H1 (cell line): ENCODE measurements at regions not wholly inside any gene's neighbourhood (a gene's known extent, or its start where the extent isn't known, plus 50 kb on each side); places are given as distances from the start of the nearest gene placed in this dataset.
"Not testable (repeated sequence)": the region's sequence is repeated elsewhere in the genome, so short reads cannot be mapped to it uniquely, and the experiment has no call there.

Experiments
- CTCF ChIA-PET: fragments of 300-600 bp; sonication (Branson Sonifier 250); formaldehyde crosslinking; loops from one replicate; lab custom pipeline; 2021; ENCODE audit not compliant: partially characterized antibody; lab: Charles Lee
- POLR2A ChIA-PET: fragments of 300-600 bp; sonication (Branson Sonifier 250); formaldehyde crosslinking; loops from one replicate; lab custom pipeline; 2021; ENCODE audit warnings: inconsistent platforms; ENCODE audit not compliant: partially characterized antibody; lab: Charles Lee
- DNase-seq, 2 experiments: peaks; one replicate each; pipeline versions ENCODE4 v3.0.0 to v3.0.0-alpha.2; 2010 to 2022; ENCODE audit warnings: low spot score in 2 of 2, low read depth in 1 of 2, mixed read lengths in 1 of 2
- FAIRE-seq: peaks from 2 replicates; lab custom pipeline; 2011; peaks lifted over from hg19 to GRCh38; lab: Jason Lieb, UNC
- H2AFZ ChIP-seq: 2 replicates; pipeline ENCODE4 v1.8.1; 2012; ENCODE audit warnings: low read length, inconsistent platforms
- H2AK5ac ChIP-seq: 2 replicates; pipeline ENCODE4 v1.6.1; 2013; ENCODE audit warnings: low read depth, low read length
- H2BK120ac ChIP-seq: replicated peaks from 2 replicates; pipeline ENCODE3; 2013; ENCODE audit warnings: low read depth, low read length, inconsistent platforms
- H2BK12ac ChIP-seq: 2 replicates; pipeline ENCODE4 v1.6.1; 2013; ENCODE audit warnings: low read depth, low read length
- H2BK15ac ChIP-seq: 2 replicates; pipeline ENCODE4 v1.6.1; 2013; ENCODE audit warnings: low read length
- H2BK20ac ChIP-seq: 2 replicates; pipeline ENCODE4 v1.6.1; 2013; ENCODE audit warnings: low read length
- H2BK5ac ChIP-seq: 2 replicates; pipeline ENCODE4 v1.6.1; 2013; ENCODE audit warnings: low read depth, low read length
- H3K14ac ChIP-seq: 2 replicates; pipeline ENCODE4 v1.6.1; 2013; ENCODE audit warnings: inconsistent platforms; ENCODE audit not compliant: insufficient read length
- H3K18ac ChIP-seq: 2 replicates; pipeline ENCODE4 v1.6.1; 2013; ENCODE audit warnings: low read length; ENCODE audit errors: extremely low read depth
- H3K23ac ChIP-seq: 2 replicates; pipeline ENCODE4 v1.6.1; 2013; ENCODE audit warnings: inconsistent platforms; ENCODE audit not compliant: insufficient read length
- H3K23me2 ChIP-seq: 2 replicates; pipeline ENCODE4 v1.6.1; 2013; ENCODE audit warnings: low read depth, low read length
- H3K27ac ChIP-seq: 2 replicates; pipeline ENCODE4 v1.6.1; 2011; ENCODE audit warnings: low read depth, low read length, inconsistent platforms
- H3K27me3 ChIP-seq, 4 experiments: replicated peaks in 1 of 4; 1 replicate in 1 of 4; 2 replicates in 3 of 4; pipeline versions ENCODE4 v1.6.1 to v1.8.1; 2011 to 2013; ENCODE audit warnings: low read length in 3 of 4, mild to moderate bottlenecking in 3 of 4, inconsistent platforms in 2 of 4, mixed read lengths in 2 of 4, moderate library complexity in 1 of 4; ENCODE audit not compliant: control insufficient read depth in 3 of 4, insufficient read depth in 3 of 4; ENCODE audit errors: extremely low read depth in 1 of 4
- H3K36me3 ChIP-seq, 4 experiments: 2 replicates each; pipeline versions ENCODE4 v1.6.1 to v1.8.1; 2011 to 2013; ENCODE audit warnings: mild to moderate bottlenecking in 4 of 4, low read length in 3 of 4, moderate library complexity in 2 of 4, control low read depth in 1 of 4, inconsistent platforms in 1 of 4; ENCODE audit not compliant: insufficient read depth in 4 of 4, control insufficient read depth in 2 of 4
- H3K4ac ChIP-seq: replicated peaks from 2 replicates; pipeline ENCODE3; 2013; ENCODE audit warnings: low read length, low read depth, mixed read lengths, inconsistent platforms; ENCODE audit not compliant: insufficient read length
- H3K4me1 ChIP-seq, 4 experiments: replicated peaks in 1 of 4; 1 replicate in 1 of 4; 2 replicates in 3 of 4; pipeline versions ENCODE4 v1.6.1 to v1.8.1; 2011 to 2013; ENCODE audit warnings: low read length in 3 of 4, inconsistent platforms in 2 of 4, mixed read lengths in 1 of 4; ENCODE audit not compliant: insufficient read depth in 4 of 4, control insufficient read depth in 3 of 4
- H3K4me2 ChIP-seq, 2 experiments: 2 replicates each; pipeline versions ENCODE4 v1.6.1 to v1.8.1; 2011 to 2013; ENCODE audit warnings: low read depth in 2 of 2, low read length in 2 of 2, control low read depth in 1 of 2, inconsistent platforms in 1 of 2, mild to moderate bottlenecking in 1 of 2; ENCODE audit not compliant: insufficient read depth in 1 of 2
- H3K4me3 ChIP-seq, 4 experiments: fragments of 200-600, 300-600 bp in 1 of 4; sonication (generic), shearing (Covaris generic), sonication (Bioruptor Twin) in 1 of 4; 2 replicates each; pipeline versions ENCODE4 v1.5.1 to v1.8.1; 2011 to 2016; ENCODE audit warnings: low read length in 4 of 4, low read depth in 3 of 4, control low read depth in 2 of 4, inconsistent platforms in 2 of 4, mild to moderate bottlenecking in 2 of 4, mixed read lengths in 1 of 4, moderate library complexity in 1 of 4; ENCODE audit not compliant: insufficient read depth in 2 of 4; ENCODE audit errors: extremely low read depth in 1 of 4
- H3K56ac ChIP-seq: replicated peaks from 2 replicates; pipeline ENCODE3; 2013; ENCODE audit warnings: low read depth, mild to moderate bottlenecking, mixed read lengths, low read length, inconsistent platforms; ENCODE audit not compliant: insufficient read length
- H3K79me1 ChIP-seq: 2 replicates; pipeline ENCODE4 v1.6.1; 2013; ENCODE audit warnings: low read depth, low read length, control low read depth
- H3K79me2 ChIP-seq, 2 experiments: 2 replicates each; pipeline versions ENCODE4 v1.6.1 to v1.8.1; 2012 to 2013; ENCODE audit warnings: low read length in 2 of 2, mild to moderate bottlenecking in 2 of 2, inconsistent platforms in 1 of 2; ENCODE audit not compliant: insufficient read depth in 2 of 2, control insufficient read depth in 1 of 2
- H3K9ac ChIP-seq, 4 experiments: replicated peaks in 1 of 4; 1 replicate in 1 of 4; 2 replicates in 3 of 4; pipeline versions ENCODE4 v1.6.1 to v1.8.1; 2011 to 2013; ENCODE audit warnings: low read depth in 3 of 4, low read length in 3 of 4, control low read depth in 2 of 4, mild to moderate bottlenecking in 2 of 4, moderate library complexity in 2 of 4, inconsistent platforms in 1 of 4; ENCODE audit errors: extremely low read depth in 1 of 4
- H3K9me3 ChIP-seq, 2 experiments: 2 replicates each; pipeline versions ENCODE4 v1.6.1 to v1.8.1; 2012 to 2013; ENCODE audit warnings: mild to moderate bottlenecking in 2 of 2, moderate library complexity in 2 of 2, control low read depth in 1 of 2, inconsistent platforms in 1 of 2, low read depth in 1 of 2, low read length in 1 of 2, mixed read lengths in 1 of 2; ENCODE audit not compliant: insufficient read depth in 2 of 2
- H4K20me1 ChIP-seq, 2 experiments: replicated peaks in 1 of 2; 2 replicates each; pipeline versions ENCODE3 to v1.8.1; 2011 to 2013; ENCODE audit warnings: inconsistent platforms in 2 of 2, low read length in 2 of 2, mild to moderate bottlenecking in 1 of 2; ENCODE audit not compliant: insufficient read depth in 2 of 2, control insufficient read depth in 1 of 2
- H4K5ac ChIP-seq: 2 replicates; pipeline ENCODE4 v1.6.1; 2013; ENCODE audit warnings: low read length, low read depth, mixed read lengths, inconsistent platforms; ENCODE audit not compliant: insufficient read length
- H4K8ac ChIP-seq: 2 replicates; pipeline ENCODE4 v1.8.0; 2013; ENCODE audit warnings: mild to moderate bottlenecking, moderate library complexity, low read length, inconsistent platforms; ENCODE audit not compliant: insufficient read depth; ENCODE audit errors: extremely low read depth
- H4K91ac ChIP-seq: replicated peaks from 2 replicates; pipeline ENCODE3; 2013; ENCODE audit warnings: low read length, mixed read lengths, inconsistent platforms; ENCODE audit not compliant: insufficient read length
- HDAC2 ChIP-seq, 2 experiments: fragments of 300-600 bp in 1 of 2; sonication (generic) in 1 of 2; IDR thresholded peaks; 2 replicates each; pipeline ENCODE4 v1.6.1; 2011 to 2012; ENCODE audit warnings: low read depth in 2 of 2, low read length in 2 of 2, mild to moderate bottlenecking in 2 of 2, moderate library complexity in 2 of 2, borderline replicate concordance in 1 of 2, inconsistent platforms in 1 of 2
- HDAC6 ChIP-seq: IDR thresholded peaks from one replicate; pipeline ENCODE4 v1.7.1; 2012; ENCODE audit warnings: low read depth, mild to moderate bottlenecking, inconsistent platforms, low read length, moderate library complexity
- JUN ChIP-seq: IDR thresholded peaks from 2 replicates; pipeline ENCODE4 v1.6.1; 2011; ENCODE audit warnings: low read depth, mild to moderate bottlenecking, improper control_type of control experiment, low read length
- KDM4A ChIP-seq: IDR thresholded peaks from one replicate; pipeline ENCODE4 v1.7.1; 2012; ENCODE audit warnings: low read depth, mild to moderate bottlenecking, moderate library complexity, low read length, inconsistent platforms; ENCODE audit not compliant: severe bottlenecking
- SIN3A ChIP-seq, 2 experiments: IDR thresholded peaks in 1 of 2; conservative IDR thresholded peaks in 1 of 2; 2 replicates each; pipeline ENCODE4 v1.6.1; 2011 to 2012; ENCODE audit warnings: low read length in 2 of 2, improper control_type of control experiment in 1 of 2, low read depth in 1 of 2, mild to moderate bottlenecking in 1 of 2
- SRF ChIP-seq: IDR thresholded peaks from 2 replicates; pipeline ENCODE4 v1.6.1; 2011; ENCODE audit warnings: mild to moderate bottlenecking, low read depth, low read length, moderate library complexity
- WGBS, 2 experiments: shearing (Covaris generic) in 1 of 2; methylation state at CpG; one replicate each; pipeline versions ENCODE4 v1.1.6 to v1.1.7; 2013 to 2015; ENCODE audit warnings: low lambda C conversion rate in 2 of 2, mixed read lengths in 2 of 2, inconsistent platforms in 1 of 2, low coverage in 1 of 2, missing lambda C conversion rate in 1 of 2; ENCODE audit not compliant: insufficient replicate concordance in 2 of 2, insufficient coverage in 1 of 2, insufficient read length in 1 of 2; ENCODE audit errors: extremely low coverage in 1 of 2, missing lambda C conversion rate in 1 of 2; 5-methylcytosine and 5-hydroxymethylcytosine counted together
- TF ChIP-seq, protein P1 (sequence below): IDR thresholded peaks from 2 replicates; pipeline ENCODE4 v1.6.1; 2011; ENCODE audit warnings: low read depth, mild to moderate bottlenecking, low read length; ENCODE audit not compliant: insufficient read depth

DNA sequence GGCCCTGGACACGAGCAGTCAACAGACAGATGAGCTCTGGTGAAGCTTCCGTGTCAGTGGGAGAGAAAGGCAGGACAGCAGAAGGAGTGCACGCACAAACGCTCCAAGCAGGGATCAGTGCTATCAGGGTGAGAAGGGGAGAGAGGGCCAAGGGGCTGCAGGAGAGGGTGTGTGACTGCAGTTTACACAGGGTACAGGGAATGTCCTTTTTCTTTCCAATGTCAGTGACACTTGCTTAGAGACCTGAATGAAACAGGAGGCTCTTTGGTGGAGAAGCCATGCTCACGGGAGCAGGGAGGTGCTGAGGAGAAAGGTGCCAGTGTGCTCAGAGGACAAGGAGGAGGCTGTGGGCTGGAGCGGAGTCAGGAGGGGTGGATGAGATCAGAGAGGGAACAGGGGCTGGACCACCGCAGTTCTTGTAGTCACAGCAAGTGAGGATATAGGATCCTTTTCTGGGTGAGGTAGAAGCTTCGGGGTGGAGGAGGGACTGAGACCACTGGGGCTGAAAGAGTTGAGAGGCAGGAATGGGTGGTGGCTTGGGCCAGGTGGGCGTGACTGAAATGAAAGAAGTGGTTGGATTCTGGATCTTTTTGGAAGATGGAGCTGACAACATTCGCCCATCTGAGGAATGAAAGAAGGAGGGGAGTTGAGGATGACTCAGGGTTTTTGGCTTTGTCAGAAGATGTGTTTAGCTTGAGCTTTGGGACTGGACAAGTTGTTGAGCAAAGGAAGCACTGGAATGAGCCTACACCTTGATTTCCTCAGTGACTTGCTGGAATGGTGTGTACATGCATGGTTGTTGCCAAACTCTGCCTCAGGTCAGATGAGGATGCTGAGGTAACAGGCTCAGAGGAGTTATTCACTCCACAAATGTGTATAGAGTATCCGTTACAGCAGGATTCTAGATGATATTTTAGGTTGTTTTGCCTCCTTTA is 87.9 kb downstream of the ADAMTS15 start (continued):
- TF ChIP-seq SIN3A (conservative IDR thresholded peaks at IDR 0.05 in 1 of 2, IDR thresholded peaks at IDR 0.05 in 1 of 2; ENCODE audit: low read depth in 1 of 2, low read length in 2 of 2) (no peak), HDAC6 (no peak), SRF (no peak), KDM4A (no peak), JUN (no peak), HDAC2 (IDR thresholded peaks at IDR 0.05; ENCODE audit: borderline replicate concordance in 1 of 2, low read depth in 2 of 2, low read length in 2 of 2) (no peak)
- TF ChIP-seq, protein P1, sequence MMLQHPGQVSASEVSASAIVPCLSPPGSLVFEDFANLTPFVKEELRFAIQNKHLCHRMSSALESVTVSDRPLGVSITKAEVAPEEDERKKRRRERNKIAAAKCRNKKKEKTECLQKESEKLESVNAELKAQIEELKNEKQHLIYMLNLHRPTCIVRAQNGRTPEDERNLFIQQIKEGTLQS = no peak
- TF ChIP-seq, all 59 proteins: peak for 0

DNA sequence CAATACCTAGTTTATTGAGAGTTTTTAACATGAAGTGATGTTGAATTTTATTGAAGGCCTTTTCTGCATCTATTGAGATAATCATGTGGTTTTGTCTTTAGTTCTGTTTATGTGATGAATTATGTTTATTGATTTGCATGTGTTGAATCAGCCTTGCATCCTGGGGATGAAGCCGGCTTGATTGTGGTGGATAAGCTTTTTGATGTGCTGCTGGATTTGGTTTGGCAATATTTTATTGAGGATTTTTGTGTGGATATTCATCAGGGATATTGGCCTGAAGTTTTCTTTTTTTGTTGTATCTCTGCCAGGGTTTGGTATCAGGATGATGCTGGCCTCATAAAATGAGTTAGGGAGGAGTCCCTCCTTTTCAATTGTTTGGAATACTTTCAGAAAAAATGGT is 91.2 kb downstream of the ADAMTS15 start:
- H2BK120ac ChIP-seq, H2BK5ac ChIP-seq, H3K9me3 ChIP-seq, H3K4ac ChIP-seq, FAIRE-seq, H3K18ac ChIP-seq, POLR2A ChIA-PET, H3K79me1 ChIP-seq, H4K20me1 ChIP-seq, H3K14ac ChIP-seq, H2AK5ac ChIP-seq, H2BK12ac ChIP-seq, H4K91ac ChIP-seq, H3K27me3 ChIP-seq, H3K23ac ChIP-seq, H3K79me2 ChIP-seq, H3K4me1 ChIP-seq, H3K4me3 ChIP-seq, H3K4me2 ChIP-seq, H3K56ac ChIP-seq, H3K36me3 ChIP-seq, H4K8ac ChIP-seq, H3K23me2 ChIP-seq, H2AFZ ChIP-seq, H2BK20ac ChIP-seq, H4K5ac ChIP-seq, H3K27ac ChIP-seq, DNase-seq, H3K9ac ChIP-seq, H2BK15ac ChIP-seq: not testable (repeated sequence)
- CTCF ChIA-PET = interaction anchor here (0.8 to 1.7 kb wide), 4 partner anchors 10 to 289 kb away, joined by 3 to 5 read pairs (median 4); no protein-coding TSS in a partner anchor
- WGBS, 2 experiments = 69% methylated on average over 1 of the region's 1 CpG; no CpG with 5 or more reads in 1 of the 2 experiments
